HG02943 (cell line): ENCODE measurements at regions not wholly inside any gene's neighbourhood (a gene's known extent, or its start where the extent isn't known, plus 50 kb on each side); places are given as distances from the start of the nearest gene placed in this dataset.

Source experiments
- ATAC-seq: cut with Tn5 transposase; IDR thresholded peaks from one replicate; pipeline ENCODE4 v1.9.1; 2021; ENCODE audit warnings: mild to moderate bottlenecking, low read depth, moderate library complexity; ENCODE audit not compliant: unreplicated experiment

- ATAC-seq = no peak
Measured at GRCh38 chr4:176843710-176844109, 51.0 kb upstream of the VEGFC start.

DNA sequence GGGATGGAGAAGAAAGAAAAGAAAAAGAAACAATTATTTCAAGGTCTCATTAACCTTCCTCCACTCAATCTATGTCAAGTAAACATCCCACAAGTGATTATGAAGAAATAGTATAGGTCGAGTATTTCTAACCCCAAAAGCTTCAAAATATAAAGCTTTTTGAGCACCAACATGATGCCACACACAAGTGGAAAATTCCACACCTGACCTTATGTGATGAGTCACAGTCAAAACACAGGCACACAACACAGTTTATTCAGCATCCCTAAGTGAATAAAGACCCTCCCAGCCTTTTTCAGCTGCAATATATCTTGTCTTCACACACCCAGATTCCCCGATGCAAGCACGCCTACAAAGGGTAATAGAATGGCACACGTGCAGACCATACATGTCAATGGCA, 51.7 kb upstream of the VEGFC start:
- ATAC-seq = no peak

DNA sequence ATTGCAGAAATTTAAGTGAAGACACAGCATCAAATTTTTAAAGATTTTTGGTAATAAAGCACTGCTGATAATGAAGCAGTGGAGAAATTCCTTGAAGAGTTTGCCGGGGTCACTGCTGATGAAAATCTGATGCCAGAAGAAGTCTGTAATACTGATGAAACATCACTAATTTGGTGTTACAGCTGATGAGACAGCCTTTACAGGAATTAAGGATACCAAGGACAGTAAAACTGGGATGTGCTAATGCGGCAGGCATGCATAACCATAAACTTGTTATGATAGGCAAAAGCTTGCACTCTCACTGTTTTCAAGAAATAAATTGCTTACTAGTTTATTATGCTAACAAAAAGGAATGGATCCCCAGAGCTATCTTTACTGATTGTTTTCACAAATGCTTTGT, 52.9 kb upstream of the VEGFC start:
- ATAC-seq = no peak

GRCh38 chr4:176849076-176849475, 56.4 kb upstream of the VEGFC start:
- ATAC-seq = no peak

GRCh38 chr4:176850436-176850835, 57.7 kb upstream of the VEGFC start:
- no peak for ATAC-seq

- ATAC-seq = no peak
Measured at GRCh38 chr4:176856421-176856820, 63.7 kb upstream of the VEGFC start.

DNA sequence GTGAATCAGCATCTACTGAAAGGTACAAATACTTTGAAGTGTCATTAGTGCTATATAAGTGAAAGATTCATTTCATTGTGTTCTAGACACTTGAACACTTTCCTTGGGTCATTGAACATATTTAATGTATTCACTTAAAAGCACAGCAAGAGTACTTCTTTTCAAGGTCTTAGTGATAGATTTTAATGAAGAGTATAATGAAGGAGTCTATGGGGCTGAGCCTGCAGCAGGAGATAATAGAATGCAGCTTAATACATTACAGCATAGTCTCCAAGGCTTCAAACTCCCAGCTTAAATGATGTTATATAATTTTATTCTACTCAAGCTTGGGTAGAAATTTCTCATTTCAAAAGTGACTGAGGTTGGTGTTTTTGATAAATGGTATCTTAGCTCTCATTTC, 66.1 kb upstream of the VEGFC start:
- no peak for ATAC-seq

- no peak for ATAC-seq
Measured at GRCh38 chr4:176864238-176864637, 71.5 kb upstream of the VEGFC start.

DNA sequence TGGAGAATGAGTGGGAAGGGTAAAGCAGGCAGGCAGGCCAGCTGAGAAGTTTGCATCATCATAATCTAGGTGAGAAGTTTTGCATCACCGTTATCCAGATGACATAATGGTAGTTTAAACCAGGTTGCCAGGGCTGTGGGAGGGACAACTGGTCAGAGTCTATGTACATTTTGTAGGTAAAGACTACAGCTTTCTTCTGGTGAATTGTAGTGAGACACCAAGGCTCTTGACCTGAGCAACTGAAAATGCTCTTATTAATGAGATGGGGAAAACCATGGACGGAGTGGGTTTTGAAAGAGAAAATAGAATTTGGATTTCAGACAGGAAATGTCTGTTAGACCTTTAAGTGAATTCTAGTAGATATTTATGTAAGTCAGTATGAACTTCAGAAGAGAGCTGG, 76.0 kb upstream of the VEGFC start:
- no peak for ATAC-seq

- ATAC-seq = no peak
Measured at GRCh38 chr4:176872461-176872860, 79.7 kb upstream of the VEGFC start.

GRCh38 chr4:176874721-176875445, 82.2 kb upstream of the VEGFC start:
- no peak for ATAC-seq

- ATAC-seq = no peak
Measured at GRCh38 chr4:176875446-176875930, 82.8 kb upstream of the VEGFC start.

- no peak for ATAC-seq
Measured at GRCh38 chr4:176879380-176880116, 86.8 kb upstream of the VEGFC start.

DNA sequence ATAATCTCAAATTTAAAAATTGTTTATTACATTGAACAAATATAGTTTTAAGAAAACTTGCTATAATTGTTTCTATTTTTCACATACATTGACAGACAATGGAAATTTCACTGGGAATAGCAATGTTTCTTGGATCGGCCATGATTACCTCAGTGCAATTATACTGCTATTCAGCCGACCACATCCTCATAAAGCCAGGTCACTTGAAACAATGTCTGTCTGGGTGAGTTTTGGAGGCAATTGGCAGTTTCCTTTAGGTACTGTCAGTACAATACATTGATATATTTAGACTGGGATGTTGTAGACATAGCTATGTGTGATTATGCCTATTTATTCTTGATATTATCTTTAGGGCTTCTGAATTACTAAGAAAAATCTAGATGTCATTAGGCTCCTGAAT, 89.5 kb upstream of the VEGFC start:
- ATAC-seq = no peak

- no peak for ATAC-seq
Measured at GRCh38 chr4:176883108-176883550, 90.4 kb upstream of the VEGFC start.

GRCh38 chr4:176883681-176884418, 91.1 kb upstream of the VEGFC start:
- ATAC-seq = no peak

- ATAC-seq = no peak
Measured at GRCh38 chr4:176885224-176885623, 92.5 kb upstream of the VEGFC start.

DNA sequence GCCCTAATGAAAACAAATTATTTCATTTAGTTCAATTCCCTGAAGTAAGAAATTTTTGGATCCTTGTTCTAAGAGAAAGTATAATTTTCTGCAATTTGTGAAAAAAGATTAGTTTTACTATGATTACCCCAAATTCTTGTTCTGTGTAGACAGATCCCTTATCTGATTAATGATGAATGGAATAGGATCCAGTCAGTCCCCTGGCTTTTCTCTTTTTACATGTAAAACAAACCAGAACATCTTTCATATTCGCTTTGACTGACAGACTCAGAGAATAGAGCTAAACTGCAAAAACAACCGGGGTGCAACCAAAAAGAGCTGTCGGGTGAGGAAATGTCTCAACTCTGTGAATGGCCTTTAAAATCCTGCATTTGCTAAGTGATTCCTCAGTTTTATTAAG, 93.4 kb upstream of the VEGFC start:
- no peak for ATAC-seq

DNA sequence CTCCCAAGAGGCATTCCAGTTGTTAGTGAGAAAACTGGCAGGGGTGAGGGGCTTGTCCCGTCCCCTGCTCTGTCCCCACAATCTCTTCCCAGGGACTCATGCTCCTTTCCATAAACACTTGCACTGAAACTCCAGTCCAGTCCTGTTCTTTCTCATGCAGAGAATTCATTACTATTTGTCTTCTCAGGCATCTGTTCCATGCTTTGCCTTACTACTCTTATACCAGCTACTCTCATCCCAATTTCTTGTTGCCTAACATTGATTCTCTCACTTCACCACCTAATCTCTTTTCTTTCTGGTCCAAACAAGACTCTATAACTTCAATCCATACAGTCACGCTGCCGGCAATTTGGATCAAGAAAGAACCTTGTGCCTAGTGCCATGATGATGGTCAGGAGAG, 97.1 kb upstream of the VEGFC start:
- ATAC-seq = no peak

DNA sequence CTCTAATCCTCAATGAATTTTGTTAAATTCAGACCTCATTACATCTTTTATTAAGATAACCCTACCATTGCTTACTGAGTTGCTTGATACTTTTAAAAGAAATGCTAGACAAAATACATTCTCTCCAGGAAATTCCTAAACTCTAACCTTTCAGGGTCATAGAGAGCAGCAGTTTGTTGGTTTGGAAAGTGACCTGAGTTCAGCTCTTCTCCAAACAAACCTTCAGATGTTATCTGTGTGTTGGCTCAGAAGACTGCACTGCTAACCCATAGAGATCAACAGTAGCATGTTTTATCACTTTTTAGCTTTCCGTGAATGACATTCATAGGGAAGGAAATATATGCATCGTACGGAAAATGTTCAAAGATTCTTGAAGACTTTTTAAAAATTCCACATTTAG, 101.8 kb upstream of the VEGFC start:
- ATAC-seq = no peak

DNA sequence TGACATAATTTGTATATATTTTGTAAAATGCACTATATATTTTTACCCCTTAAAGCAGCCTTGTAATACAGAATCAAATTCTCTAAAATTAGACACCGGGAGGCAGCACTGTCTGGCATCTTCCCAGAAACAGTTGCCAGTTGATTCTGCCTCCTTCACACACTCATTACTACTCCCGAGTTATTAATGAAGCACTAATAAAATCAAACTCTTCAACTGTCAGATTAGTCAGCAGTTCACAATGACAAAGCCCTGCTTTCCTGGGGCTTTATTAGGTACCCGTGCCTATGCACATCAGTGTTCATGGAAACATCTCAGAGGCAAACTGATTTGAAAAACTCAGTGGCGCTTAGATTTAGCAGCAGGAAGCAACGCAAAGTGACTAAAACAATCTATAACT, 103.5 kb upstream of the VEGFC start:
- no peak for ATAC-seq
